Glomerular visceral epithelial cell (primary cell): ENCODE measurements at regions not wholly inside any gene's neighbourhood (a gene's known extent, or its start where the extent isn't known, plus 50 kb on each side); places are given as distances from the start of the nearest gene placed in this dataset.

Source experiments
- DNase-seq: peaks from one replicate; pipeline ENCODE4 v3.0.0-alpha.2; 2016; ENCODE audit errors: extremely low spot score

- DNase-seq, result no peak
These were observed 66.6 kb upstream of the IGFBP3 start for GRCh38 chr7:45987521-45988290.

GRCh38 chr7:45986355-45987298, 65.6 kb upstream of the IGFBP3 start:
- no peak for DNase-seq

- DNase-seq, result peak; percentile 69
These were observed 64.8 kb upstream of the IGFBP3 start for GRCh38 chr7:45985902-45986301.

- DNase-seq, result peak; percentile 12
These were observed 63.6 kb upstream of the IGFBP3 start for GRCh38 chr7:45984386-45985295.

GRCh38 chr7:45983720-45984255, 62.7 kb upstream of the IGFBP3 start:
- DNase-seq, result no peak

GRCh38 chr7:45982907-45983719, 62.0 kb upstream of the IGFBP3 start:
- no peak for DNase-seq

- no peak for DNase-seq
These were observed 61.1 kb upstream of the IGFBP3 start for GRCh38 chr7:45982132-45982531.

- DNase-seq, result no peak
These were observed 59.9 kb upstream of the IGFBP3 start for GRCh38 chr7:45980973-45981372.

- DNase-seq, result no peak
These were observed 59.3 kb upstream of the IGFBP3 start for GRCh38 chr7:45980181-45980905.

GRCh38 chr7:45979275-45980180, 58.5 kb upstream of the IGFBP3 start:
- DNase-seq, result no peak

- DNase-seq, result no peak
These were observed 57.7 kb upstream of the IGFBP3 start for GRCh38 chr7:45978731-45979211.

GRCh38 chr7:45978010-45978681, 57.1 kb upstream of the IGFBP3 start:
- peak; percentile 96 for DNase-seq

GRCh38 chr7:45977256-45977780, 56.2 kb upstream of the IGFBP3 start:
- DNase-seq, result peak; percentile 12

- DNase-seq, result no peak
These were observed 55.4 kb upstream of the IGFBP3 start for GRCh38 chr7:45976485-45976856.

- no peak for DNase-seq
These were observed 54.9 kb upstream of the IGFBP3 start for GRCh38 chr7:45975847-45976484.

- no peak for DNase-seq
These were observed 54.3 kb upstream of the IGFBP3 start for GRCh38 chr7:45975367-45975766.
